ENCODE measurements at regions not wholly inside any gene's neighbourhood (a gene's known extent, or its start where the extent isn't known, plus 50 kb on each side); places are given as distances from the start of the nearest gene placed in this dataset.

GRCh38 chr17:71601894-71602504 lies 518.8 kb upstream of the SOX9 start:
- Histone ChIP-seq H3K27ac (ENCODE audit: low read depth, low read length) (no peak overlapping the region), H2BK20ac (ENCODE audit: low read length) (no peak overlapping the region), H2AFZ (ENCODE audit: low read length) (no peak overlapping the region), H2BK5ac (ENCODE audit: low read depth, low read length) (no peak overlapping the region), H2BK15ac (ENCODE audit: low read length) (no peak overlapping the region), H2AK5ac (ENCODE audit: low read depth, low read length) (no peak overlapping the region), H3K23me2 (ENCODE audit: low read depth, low read length) (no peaks in the 10 kb centered on the region), H3K56ac (replicated peaks; ENCODE audit: insufficient read length, low read depth, low read length) (no peak overlapping the region), H3K27me3 (replicated peaks in 1 of 4; ENCODE audit: control insufficient read depth in 3 of 4, extremely low read depth in 1 of 4, insufficient read depth in 3 of 4, low read length in 3 of 4) (no peaks in the 10 kb centered on the region), H3K79me2 (ENCODE audit: control insufficient read depth in 1 of 2, insufficient read depth in 2 of 2, low read length in 2 of 2) (no peaks in the 10 kb centered on the region), H4K8ac (ENCODE audit: extremely low read depth, insufficient read depth, low read length) (no peak overlapping the region), H3K4ac (replicated peaks; ENCODE audit: insufficient read length, low read depth, low read length) (no peak overlapping the region), H4K5ac (ENCODE audit: insufficient read length, low read depth, low read length) (no peak overlapping the region), H3K18ac (ENCODE audit: extremely low read depth, low read length) (no peak overlapping the region), H4K20me1 (replicated peaks in 1 of 2; ENCODE audit: control insufficient read depth in 1 of 2, insufficient read depth in 2 of 2, low read length in 2 of 2) (no peaks in the 10 kb centered on the region), H3K36me3 (ENCODE audit: control insufficient read depth in 2 of 4, insufficient read depth in 4 of 4, low read length in 3 of 4) (no peaks in the 10 kb centered on the region), H3K4me1 (replicated peaks in 1 of 4; ENCODE audit: control insufficient read depth in 3 of 4, insufficient read depth in 4 of 4, low read length in 3 of 4) (no peaks in the 10 kb centered on the region), H3K79me1 (ENCODE audit: low read depth, low read length) (no peaks in the 10 kb centered on the region), H3K9ac (replicated peaks in 1 of 4; ENCODE audit: extremely low read depth in 1 of 4, low read depth in 3 of 4, low read length in 3 of 4) (no peak overlapping the region), H3K9me3 (ENCODE audit: insufficient read depth in 2 of 2, low read depth in 1 of 2, low read length in 1 of 2) (no peaks in the 10 kb centered on the region), H3K14ac (ENCODE audit: insufficient read length) (no peak overlapping the region), H3K4me3 (ENCODE audit: extremely low read depth in 1 of 4, insufficient read depth in 2 of 4, low read depth in 3 of 4, low read length in 4 of 4) (no peak overlapping the region), H3K4me2 (ENCODE audit: insufficient read depth in 1 of 2, low read depth in 2 of 2, low read length in 2 of 2) (no peak overlapping the region), H4K91ac (replicated peaks; ENCODE audit: insufficient read length, low read length) (no peak overlapping the region), H2BK120ac (replicated peaks; ENCODE audit: low read depth, low read length) (no peak overlapping the region), H3K23ac (ENCODE audit: insufficient read length) (no peak overlapping the region), H2BK12ac (ENCODE audit: low read depth, low read length) (no peak overlapping the region)
- DNase-seq (ENCODE audit: low read depth in 1 of 2, low spot score in 2 of 2): no peak
- ChIA-PET CTCF (ENCODE audit: partially characterized antibody) (no interaction called here), POLR2A (ENCODE audit: partially characterized antibody) (no interaction called here)
- FAIRE-seq: no peak
- WGBS, 2 experiments (ENCODE audit: extremely low coverage in 1 of 2, insufficient coverage in 1 of 2, insufficient read length in 1 of 2, insufficient replicate concordance in 2 of 2, low coverage in 1 of 2, low lambda C conversion rate in 2 of 2, missing lambda C conversion rate in 1 of 2): 95% methylated on average over 4 of the region's 4 CpGs; no CpG with 5 or more reads in 1 of the 2 experiments
- no peak for TF ChIP-seq BCL11A (IDR thresholded peaks at IDR 0.05; ENCODE audit: low read depth in 2 of 2, low read length in 2 of 2)
- TF ChIP-seq SRF (IDR thresholded peaks at IDR 0.05; ENCODE audit: low read depth, low read length): no peak
